ENCODE measurements at regions not wholly inside any gene's neighbourhood (a gene's known extent, or its start where the extent isn't known, plus 50 kb on each side); places are given as distances from the start of the nearest gene placed in this dataset.

DNA sequence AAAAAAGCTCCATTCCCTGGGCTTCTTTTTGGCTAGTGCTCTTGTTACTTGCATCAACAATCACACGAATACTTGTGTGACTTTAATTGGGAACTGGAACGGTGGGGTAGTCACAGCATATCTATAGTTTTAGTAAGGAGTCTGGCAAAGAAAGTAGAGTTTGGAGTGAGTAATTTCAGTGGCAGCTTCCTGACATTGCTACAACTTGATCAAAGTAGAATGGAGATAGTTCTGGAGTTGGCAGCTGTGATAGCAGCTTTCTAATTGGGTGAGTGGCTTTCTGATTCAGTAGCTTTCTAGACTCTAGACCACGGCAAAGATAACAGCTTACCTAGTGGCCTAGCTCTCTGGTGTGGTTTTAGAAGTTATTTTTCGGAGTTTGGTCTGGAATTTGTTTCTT, 475.0 kb downstream of the TUSC7 start:
- Histone ChIP-seq H2AFZ (ENCODE audit: low read depth) (no peak overlapping the region), H3K4me2 (no peak overlapping the region), H3K9me2 (no peaks in the 10 kb centered on the region), H3K9ac (no peak overlapping the region), H3K4me1 (ENCODE audit: control insufficient read depth in 1 of 2, insufficient read depth in 2 of 2, low read depth in 1 of 2, low read length in 1 of 2) (no peaks in the 10 kb centered on the region; a peak in 1 of 4 replicates), H3K27me3 (ENCODE audit: insufficient read depth) (no peaks in the 10 kb centered on the region), H3K9me3 (no peaks in the 10 kb centered on the region; the same call in 1 of the 2 replicates), H3F3A (replicated peaks; ENCODE audit: insufficient read depth) (peaks cover 8% of the 10 kb centered on the region), H3K4me3 (ENCODE audit: low read depth in 2 of 2, low read length in 1 of 2) (no peak overlapping the region), H3K27ac (ENCODE audit: low read depth in 2 of 2, low read length in 1 of 2) (no peak overlapping the region), H3K36me3 (replicated peaks in 1 of 2; ENCODE audit: control insufficient read depth in 1 of 2, insufficient read depth in 2 of 2, low read length in 1 of 2) (no peaks in the 10 kb centered on the region), H3K79me2 (ENCODE audit: insufficient read depth) (no peaks in the 10 kb centered on the region), H4K20me1 (ENCODE audit: insufficient read depth) (no peaks in the 10 kb centered on the region)
- no peak for DNase-seq
- ChIA-PET CTCF (no interaction called here), POLR2A (no interaction called here)
- WGBS (ENCODE audit: low lambda C conversion rate): 33% methylated on average over 4 of the region's 4 CpGs
- TF ChIP-seq NFIC (IDR thresholded peaks at IDR 0.05; ENCODE audit: borderline replicate concordance) (peak; percentile 5; the same call in 1 of the 2 replicates), FOXJ3 (CRISPR knock-in tag; IDR thresholded peaks at IDR 0.05) (no peak), ELF1 (IDR thresholded peaks at IDR 0.05) (no peak), FOXM1 (IDR thresholded peaks at IDR 0.05; ENCODE audit: low read depth) (no peak), TAF1 (IDR thresholded peaks at IDR 0.05; ENCODE audit: borderline replicate concordance, low read depth, low read length) (no peak), MXI1 (IDR thresholded peaks at IDR 0.05; ENCODE audit: low read depth, low read length) (no peak), MEF2A (IDR thresholded peaks at IDR 0.05; ENCODE audit: borderline replicate concordance, low read depth) (no peak), YY1 (IDR thresholded peaks at IDR 0.05; ENCODE audit: low read depth) (no peak), GABPA (IDR thresholded peaks at IDR 0.05; ENCODE audit: low read depth) (no peak), CHD2 (IDR thresholded peaks at IDR 0.05; ENCODE audit: low read length, partially characterized antibody) (no peak), GATA2 (CRISPR knock-in tag; IDR thresholded peaks at IDR 0.05) (no peak), RFX5 (IDR thresholded peaks at IDR 0.05; ENCODE audit: low read length) (no peak), RCOR1 (IDR thresholded peaks at IDR 0.05; ENCODE audit: low read length) (no peak), POLR2AphosphoS5 (IDR thresholded peaks at IDR 0.05; ENCODE audit: low read depth, low read length) (no peak), TCF12 (IDR thresholded peaks at IDR 0.05) (peak; percentile 19; the same call in 1 of the 2 replicates), RAD21 (IDR thresholded peaks at IDR 0.05; ENCODE audit: low read length) (no peak), EZH2phosphoT487 (IDR thresholded peaks at IDR 0.05; ENCODE audit: borderline replicate concordance, low read depth) (no peak), FOSL2 (IDR thresholded peaks at IDR 0.05; ENCODE audit: borderline replicate concordance, low read depth) (peak; percentile 18; the same call in 1 of the 2 replicates), JUND (IDR thresholded peaks at IDR 0.05) (0 out of 2 replicates have a peak, but pooled peaks have one; percentile 15), SIN3A (IDR thresholded peaks at IDR 0.05; ENCODE audit: borderline replicate concordance, low read depth, low read length) (no peak), TEAD4 (IDR thresholded peaks at IDR 0.05; ENCODE audit: borderline replicate concordance, insufficient read depth) (no peak), SMC3 (IDR thresholded peaks at IDR 0.05; ENCODE audit: low read depth, low read length) (no peak), RXRA (IDR thresholded peaks at IDR 0.05; ENCODE audit: borderline replicate concordance, low read depth) (no peak)
- TF ChIP-seq, protein P1, sequence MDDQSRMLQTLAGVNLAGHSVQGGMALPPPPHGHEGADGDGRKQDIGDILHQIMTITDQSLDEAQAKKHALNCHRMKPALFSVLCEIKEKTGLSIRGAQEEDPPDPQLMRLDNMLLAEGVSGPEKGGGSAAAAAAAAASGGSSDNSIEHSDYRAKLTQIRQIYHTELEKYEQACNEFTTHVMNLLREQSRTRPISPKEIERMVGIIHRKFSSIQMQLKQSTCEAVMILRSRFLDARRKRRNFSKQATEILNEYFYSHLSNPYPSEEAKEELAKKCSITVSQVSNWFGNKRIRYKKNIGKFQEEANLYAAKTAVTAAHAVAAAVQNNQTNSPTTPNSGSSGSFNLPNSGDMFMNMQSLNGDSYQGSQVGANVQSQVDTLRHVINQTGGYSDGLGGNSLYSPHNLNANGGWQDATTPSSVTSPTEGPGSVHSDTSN (IDR thresholded peaks at IDR 0.05): 0 out of 2 replicates have a peak, but pooled peaks have one; percentile 26
- TF ChIP-seq, protein P2, sequence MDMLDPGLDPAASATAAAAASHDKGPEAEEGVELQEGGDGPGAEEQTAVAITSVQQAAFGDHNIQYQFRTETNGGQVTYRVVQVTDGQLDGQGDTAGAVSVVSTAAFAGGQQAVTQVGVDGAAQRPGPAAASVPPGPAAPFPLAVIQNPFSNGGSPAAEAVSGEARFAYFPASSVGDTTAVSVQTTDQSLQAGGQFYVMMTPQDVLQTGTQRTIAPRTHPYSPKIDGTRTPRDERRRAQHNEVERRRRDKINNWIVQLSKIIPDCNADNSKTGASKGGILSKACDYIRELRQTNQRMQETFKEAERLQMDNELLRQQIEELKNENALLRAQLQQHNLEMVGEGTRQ (IDR thresholded peaks at IDR 0.05; ENCODE audit: borderline replicate concordance, low read depth, low read length): no peak
- TF ChIP-seq, protein P3, sequence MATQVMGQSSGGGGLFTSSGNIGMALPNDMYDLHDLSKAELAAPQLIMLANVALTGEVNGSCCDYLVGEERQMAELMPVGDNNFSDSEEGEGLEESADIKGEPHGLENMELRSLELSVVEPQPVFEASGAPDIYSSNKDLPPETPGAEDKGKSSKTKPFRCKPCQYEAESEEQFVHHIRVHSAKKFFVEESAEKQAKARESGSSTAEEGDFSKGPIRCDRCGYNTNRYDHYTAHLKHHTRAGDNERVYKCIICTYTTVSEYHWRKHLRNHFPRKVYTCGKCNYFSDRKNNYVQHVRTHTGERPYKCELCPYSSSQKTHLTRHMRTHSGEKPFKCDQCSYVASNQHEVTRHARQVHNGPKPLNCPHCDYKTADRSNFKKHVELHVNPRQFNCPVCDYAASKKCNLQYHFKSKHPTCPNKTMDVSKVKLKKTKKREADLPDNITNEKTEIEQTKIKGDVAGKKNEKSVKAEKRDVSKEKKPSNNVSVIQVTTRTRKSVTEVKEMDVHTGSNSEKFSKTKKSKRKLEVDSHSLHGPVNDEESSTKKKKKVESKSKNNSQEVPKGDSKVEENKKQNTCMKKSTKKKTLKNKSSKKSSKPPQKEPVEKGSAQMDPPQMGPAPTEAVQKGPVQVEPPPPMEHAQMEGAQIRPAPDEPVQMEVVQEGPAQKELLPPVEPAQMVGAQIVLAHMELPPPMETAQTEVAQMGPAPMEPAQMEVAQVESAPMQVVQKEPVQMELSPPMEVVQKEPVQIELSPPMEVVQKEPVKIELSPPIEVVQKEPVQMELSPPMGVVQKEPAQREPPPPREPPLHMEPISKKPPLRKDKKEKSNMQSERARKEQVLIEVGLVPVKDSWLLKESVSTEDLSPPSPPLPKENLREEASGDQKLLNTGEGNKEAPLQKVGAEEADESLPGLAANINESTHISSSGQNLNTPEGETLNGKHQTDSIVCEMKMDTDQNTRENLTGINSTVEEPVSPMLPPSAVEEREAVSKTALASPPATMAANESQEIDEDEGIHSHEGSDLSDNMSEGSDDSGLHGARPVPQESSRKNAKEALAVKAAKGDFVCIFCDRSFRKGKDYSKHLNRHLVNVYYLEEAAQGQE (IDR thresholded peaks at IDR 0.05; ENCODE audit: low read depth, low read length): no peak
- TF ChIP-seq, protein P4, sequence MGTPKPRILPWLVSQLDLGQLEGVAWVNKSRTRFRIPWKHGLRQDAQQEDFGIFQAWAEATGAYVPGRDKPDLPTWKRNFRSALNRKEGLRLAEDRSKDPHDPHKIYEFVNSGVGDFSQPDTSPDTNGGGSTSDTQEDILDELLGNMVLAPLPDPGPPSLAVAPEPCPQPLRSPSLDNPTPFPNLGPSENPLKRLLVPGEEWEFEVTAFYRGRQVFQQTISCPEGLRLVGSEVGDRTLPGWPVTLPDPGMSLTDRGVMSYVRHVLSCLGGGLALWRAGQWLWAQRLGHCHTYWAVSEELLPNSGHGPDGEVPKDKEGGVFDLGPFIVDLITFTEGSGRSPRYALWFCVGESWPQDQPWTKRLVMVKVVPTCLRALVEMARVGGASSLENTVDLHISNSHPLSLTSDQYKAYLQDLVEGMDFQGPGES (IDR thresholded peaks at IDR 0.05; ENCODE audit: low read depth, low read length): no peak
- TF ChIP-seq, protein P5, sequence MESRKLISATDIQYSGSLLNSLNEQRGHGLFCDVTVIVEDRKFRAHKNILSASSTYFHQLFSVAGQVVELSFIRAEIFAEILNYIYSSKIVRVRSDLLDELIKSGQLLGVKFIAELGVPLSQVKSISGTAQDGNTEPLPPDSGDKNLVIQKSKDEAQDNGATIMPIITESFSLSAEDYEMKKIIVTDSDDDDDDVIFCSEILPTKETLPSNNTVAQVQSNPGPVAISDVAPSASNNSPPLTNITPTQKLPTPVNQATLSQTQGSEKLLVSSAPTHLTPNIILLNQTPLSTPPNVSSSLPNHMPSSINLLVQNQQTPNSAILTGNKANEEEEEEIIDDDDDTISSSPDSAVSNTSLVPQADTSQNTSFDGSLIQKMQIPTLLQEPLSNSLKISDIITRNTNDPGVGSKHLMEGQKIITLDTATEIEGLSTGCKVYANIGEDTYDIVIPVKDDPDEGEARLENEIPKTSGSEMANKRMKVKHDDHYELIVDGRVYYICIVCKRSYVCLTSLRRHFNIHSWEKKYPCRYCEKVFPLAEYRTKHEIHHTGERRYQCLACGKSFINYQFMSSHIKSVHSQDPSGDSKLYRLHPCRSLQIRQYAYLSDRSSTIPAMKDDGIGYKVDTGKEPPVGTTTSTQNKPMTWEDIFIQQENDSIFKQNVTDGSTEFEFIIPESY (IDR thresholded peaks at IDR 0.05; ENCODE audit: borderline replicate concordance, low read depth): no peak
